GM12878 (cell line): ENCODE measurements at regions not wholly inside any gene's neighbourhood (a gene's known extent, or its start where the extent isn't known, plus 50 kb on each side); places are given as distances from the start of the nearest gene placed in this dataset.

Experiments
- ATAC-seq: fragments of 200-7000 bp; cut with Tn5 transposase; 3 replicates; pipeline ENCODE4 v1.9.1; 2020; ENCODE audit warnings: mild to moderate bottlenecking, moderate library complexity
- BruUV-seq: library from RNA; stranded (reverse); fragments of 400-500 nt; replicated peaks from 2 replicates; lab custom pipeline; 2021; lab: Mats Ljungman, UMichigan
- CTCF ChIA-PET: fragments of 300-600 bp; sonication (Branson Sonifier 250); formaldehyde crosslinking; extraction: SDS; loops from one replicate; lab custom pipeline; 2021; ENCODE audit warnings: inconsistent platforms; lab: Yijun Ruan, JAX
- POLR2A ChIA-PET: fragments of 350-600 bp; formaldehyde crosslinking; extraction: SDS; loops from one replicate; lab custom pipeline; 2021; ENCODE audit warnings: inconsistent platforms; lab: Charles Lee
- RAD21 ChIA-PET: fragments of 300-600 bp; sonication (Branson Sonifier 250); formaldehyde crosslinking; loops from one replicate; lab custom pipeline; 2023; ENCODE audit warnings: antibody characterized with exemption; ENCODE audit not compliant: unreplicated experiment; lab: Charles Lee
- SMC1A ChIA-PET: fragments of 300-600 bp; sonication (Branson Sonifier 250); formaldehyde crosslinking; loops from one replicate; lab custom pipeline; 2023; ENCODE audit not compliant: unreplicated experiment, uncharacterized antibody; lab: Charles Lee
- DNase-seq: peaks from one replicate; pipeline ENCODE4 v3.0.0-alpha.2; 2011; ENCODE audit warnings: low read depth, low spot score
- FAIRE-seq: peaks from 3 replicates; lab custom pipeline; 2011; peaks lifted over from hg19 to GRCh38; lab: Jason Lieb, UNC
- H2AFZ ChIP-seq: 2 replicates; pipeline ENCODE4 v1.6.0; 2011; ENCODE audit warnings: low read depth, low read length, control low read depth; ENCODE audit not compliant: control insufficient read depth
- H3K27ac ChIP-seq: 2 replicates; pipeline ENCODE4 v1.5.1; 2011; ENCODE audit warnings: control low read depth; ENCODE audit not compliant: control insufficient read depth, insufficient read depth
- H3K27me3 ChIP-seq, 2 experiments: replicated peaks in 1 of 2; 2 replicates each; pipeline versions ENCODE4 v1.6.0 to v1.6.1; 2011; ENCODE audit warnings: low read length in 1 of 2; ENCODE audit not compliant: control insufficient read depth in 2 of 2, insufficient read depth in 2 of 2
- H3K36me3 ChIP-seq, 2 experiments: 2 replicates each; pipeline ENCODE4 v1.5.1; 2011; ENCODE audit warnings: low read length in 1 of 2; ENCODE audit not compliant: control insufficient read depth in 2 of 2, insufficient read depth in 2 of 2
- H3K4me1 ChIP-seq: 2 replicates; pipeline ENCODE4 v1.6.1; 2011; ENCODE audit warnings: mild to moderate bottlenecking, low read length, moderate library complexity, mixed read lengths; ENCODE audit not compliant: control insufficient read depth, insufficient read depth
- H3K4me2 ChIP-seq: 2 replicates; pipeline ENCODE4 v1.6.0; 2011; ENCODE audit warnings: control low read depth; ENCODE audit not compliant: control insufficient read depth, insufficient read depth
- H3K4me3 ChIP-seq: fragments of 200-600 bp; sonication (generic); 2 replicates; pipeline ENCODE4 v1.5.1; 2016
- H3K79me2 ChIP-seq: 2 replicates; pipeline ENCODE4 v1.6.0; 2011; ENCODE audit warnings: low read length; ENCODE audit not compliant: control insufficient read depth, insufficient read depth
- H3K9ac ChIP-seq: 2 replicates; pipeline ENCODE4 v1.8.0; 2011; ENCODE audit warnings: low read length, control low read depth, mixed read lengths; ENCODE audit not compliant: control insufficient read depth, insufficient read depth
- H3K9me3 ChIP-seq: replicated peaks from 3 replicates; pipeline ENCODE4 v1.5.1; 2011; ENCODE audit warnings: mild to moderate bottlenecking, low read length; ENCODE audit not compliant: control insufficient read depth, insufficient read depth
- H4K20me1 ChIP-seq: 2 replicates; pipeline ENCODE4 v1.6.0; 2011; ENCODE audit not compliant: control insufficient read depth, insufficient read depth
- FOS ChIP-seq: IDR thresholded peaks from 3 replicates; pipeline ENCODE4 v1.6.1; 2011; ENCODE audit warnings: borderline replicate concordance; ENCODE audit not compliant: insufficient read length; ENCODE audit errors: extremely low read depth
- JUNB ChIP-seq: IDR thresholded peaks from 2 replicates; pipeline ENCODE4 v1.6.1; 2016; ENCODE audit warnings: antibody characterized with exemption, mild to moderate bottlenecking
- JUND ChIP-seq: IDR thresholded peaks from 2 replicates; pipeline ENCODE4 v1.6.1; 2012; ENCODE audit warnings: low read depth, mild to moderate bottlenecking, low read length, improper control_type of control experiment, moderate library complexity
- PAX8 ChIP-seq: fragments of 450-650 bp; IDR thresholded peaks from 2 replicates; pipeline ENCODE4 v1.6.1; 2017; ENCODE audit warnings: mild to moderate bottlenecking, moderate library complexity
- RAD21 ChIP-seq: IDR thresholded peaks from 2 replicates; pipeline ENCODE4 v1.6.1; 2011; ENCODE audit warnings: mild to moderate bottlenecking, low read depth, low read length, moderate library complexity; ENCODE audit not compliant: insufficient read depth
- RELB ChIP-seq: fragments of 450-650 bp; IDR thresholded peaks from 2 replicates; pipeline ENCODE4 v1.6.1; 2017; ENCODE audit warnings: low read depth, mild to moderate bottlenecking, moderate library complexity
- ZBTB4 ChIP-seq: fragments of 450-650 bp; formaldehyde crosslinking; IDR thresholded peaks from 2 replicates; pipeline ENCODE4 v1.4.0; 2022; ENCODE audit warnings: mild to moderate bottlenecking, moderate library complexity
- WGBS: methylation state at CpG from one replicate; pipeline ENCODE4 v1.1.6; 2016; ENCODE audit warnings: low lambda C conversion rate; ENCODE audit not compliant: insufficient replicate concordance, insufficient coverage; ENCODE audit errors: missing lambda C conversion rate; 5-methylcytosine and 5-hydroxymethylcytosine counted together
- in situ Hi-C: fragments of 300-500 bp; cut with MboI; formaldehyde crosslinking; loops from 9 replicates; pipeline ENCODE4 v1.14.3; 2018; ENCODE audit warnings: mixed read lengths
- intact Hi-C: fragments of 100-400 bp; cut with micrococcal nuclease; formaldehyde crosslinking; loops from one replicate; pipeline ENCODE4 v1.14.2; 2022; ENCODE audit not compliant: unreplicated experiment

GRCh38 chr7:42534441-42534840, 297.4 kb upstream of the GLI3 start:
- no peak for FAIRE-seq
- Histone ChIP-seq H3K4me2 (no peak overlapping the region), H3K27ac (no peak overlapping the region), H3K4me3 (no peak overlapping the region), H3K79me2 (no peaks in the 10 kb centered on the region), H3K36me3 (no peaks in the 10 kb centered on the region), H3K9me3 (no peaks in the 10 kb centered on the region), H3K9ac (no peak overlapping the region), H3K4me1 (no peaks in the 10 kb centered on the region), H2AFZ (no peak overlapping the region), H4K20me1 (no peaks in the 10 kb centered on the region), H3K27me3 (no peaks in the 10 kb centered on the region)
- ChIA-PET SMC1A (no interaction called here), CTCF (interaction anchor here (1.0 kb wide), 1 partner anchor 45 kb away, joined by 3 read pairs; no protein-coding TSS in a partner anchor), RAD21 (no interaction called here), POLR2A (no interaction called here)
- in situ Hi-C loops = no loop called here
- 67% methylated on average over 1 of the region's 1 CpG for WGBS
- TF ChIP-seq FOS (no peak), RAD21 (no peak), RELB (no peak), JUNB (no peak)
- no TSS peak for BruUV-seq
- ATAC-seq = no peak
- DNase-seq = no peak
- intact Hi-C loops = no loop called here

- no peaks in the 10 kb centered on the region for H3K4me1 ChIP-seq
- DNase-seq (no peak), FAIRE-seq (no peak), ATAC-seq (no peak)
- ChIA-PET POLR2A (no interaction called here), CTCF (no interaction called here), SMC1A (no interaction called here), RAD21 (no interaction called here)
- intact Hi-C loops (no loop called here), in situ Hi-C loops (no loop called here)
- H3K4me3 ChIP-seq = no peak overlapping the region
- H3K9me3 ChIP-seq = no peaks in the 10 kb centered on the region
- H3K27me3 ChIP-seq = no peaks in the 10 kb centered on the region
- no peak for TF ChIP-seq JUND
- TF ChIP-seq ZBTB4 = no peak
- no peak for TF ChIP-seq PAX8
- H3K36me3 ChIP-seq = no peaks in the 10 kb centered on the region
- H3K79me2 ChIP-seq = no peaks in the 10 kb centered on the region
- WGBS = 0% methylated on average over 2 of the region's 2 CpGs
- H4K20me1 ChIP-seq = no peaks in the 10 kb centered on the region
- H2AFZ ChIP-seq = no peak overlapping the region
- no peak overlapping the region for H3K4me2 ChIP-seq
- no TSS peak for BruUV-seq
- no peak overlapping the region for H3K9ac ChIP-seq
- no peak overlapping the region for H3K27ac ChIP-seq
These were observed 290.0 kb upstream of the GLI3 start for GRCh38 chr7:42527004-42527403.
